Tibial nerve (tissue), 4 donors: ENCODE measurements at regions not wholly inside any gene's neighbourhood (a gene's known extent, or its start where the extent isn't known, plus 50 kb on each side); places are given as distances from the start of the nearest gene placed in this dataset.

Experiments used
- DNase-seq, 2 donors: peaks; one replicate each; pipeline ENCODE4 v3.0.0-alpha.2; 2019; ENCODE audit warnings: low spot score in 2 of 2
- H3K27ac ChIP-seq, 4 donors: fragments of 200-600 bp; sonication (generic) in 3 of 4; one replicate each; pipeline ENCODE4 v1.5.1; 2017 to 2019; ENCODE audit warnings: mild to moderate bottlenecking in 1 of 4
- H3K27me3 ChIP-seq, 2 donors: fragments of 200-600 bp; sonication (generic) in 1 of 2; one replicate each; pipeline versions ENCODE4 v1.5.1 to v1.6.0; 2017 to 2019
- H3K36me3 ChIP-seq, 3 donors: fragments of 200-600 bp; sonication (generic); one replicate each; pipeline ENCODE4 v1.5.1; 2018 to 2019
- H3K4me1 ChIP-seq, 4 donors: fragments of 200-600 bp; sonication (generic) in 3 of 4; one replicate each; pipeline ENCODE4 v1.5.1; 2017 to 2019
- H3K4me3 ChIP-seq, 4 donors: fragments of 200-600 bp; sonication (generic) in 3 of 4; one replicate each; pipeline ENCODE4 v1.5.1; 2017 to 2019; ENCODE audit warnings: mild to moderate bottlenecking in 1 of 4, moderate library complexity in 1 of 4
- H3K9me3 ChIP-seq, 4 donors: fragments of 200-600 bp; sonication (generic) in 3 of 4; one replicate each; pipeline ENCODE4 v1.5.1; 2017 to 2019
- CTCF ChIP-seq, 5 experiments: fragments of 200-600 bp in 3 of 5; fragments of 450-650 bp in 2 of 5; sonication (generic) in 3 of 5; IDR thresholded peaks; one replicate each; pipeline ENCODE4 v1.5.1; 2016 to 2019; ENCODE audit warnings: antibody characterized with exemption in 5 of 5, mild to moderate bottlenecking in 3 of 5, moderate library complexity in 2 of 5
- EP300 ChIP-seq, 2 donors: sonication (generic); formaldehyde crosslinking; IDR thresholded peaks; one replicate each; pipeline ENCODE4 v1.6.1; 2017; ENCODE audit warnings: antibody characterized with exemption in 2 of 2, mild to moderate bottlenecking in 1 of 2
- POLR2A ChIP-seq, 2 donors: fragments of 450-650 bp; IDR thresholded peaks; one replicate each; pipeline ENCODE4 v1.6.1; 2017; ENCODE audit warnings: antibody characterized with exemption in 2 of 2, mild to moderate bottlenecking in 2 of 2, moderate library complexity in 2 of 2
- WGBS, 2 donors: methylation state at CpG; one replicate each; pipeline ENCODE4 v1.1.5; 2018; 5-methylcytosine and 5-hydroxymethylcytosine counted together

GRCh38 chr18:60935041-60935910 lies 398.0 kb upstream of the CDH20 start:
- no peaks in the 10 kb centered on the region for H3K27me3 ChIP-seq
- H3K36me3 ChIP-seq, result no peaks in the 10 kb centered on the region
- H3K27ac ChIP-seq, result no peak overlapping the region
- no peak overlapping the region for H3K4me3 ChIP-seq
- DNase-seq, result no peak
- no peaks in the 10 kb centered on the region for H3K4me1 ChIP-seq
- 51 to 59% methylated on average over 5 of the region's 5 CpGs for WGBS, 2 donors
- no peaks in the 10 kb centered on the region for H3K9me3 ChIP-seq
- TF ChIP-seq EP300 (IDR thresholded peaks at IDR 0.05) (no peak), POLR2A (IDR thresholded peaks at IDR 0.05) (no peak), CTCF (IDR thresholded peaks at IDR 0.05) (no peak)

GRCh38 chr18:60936101-60936500 lies 397.1 kb upstream of the CDH20 start:
- Histone ChIP-seq H3K4me3 (no peak overlapping the region), H3K27ac (no peak overlapping the region), H3K27me3 (no peaks in the 10 kb centered on the region), H3K9me3 (no peaks in the 10 kb centered on the region), H3K36me3 (no peaks in the 10 kb centered on the region), H3K4me1 (no peaks in the 10 kb centered on the region)
- TF ChIP-seq POLR2A (IDR thresholded peaks at IDR 0.05) (no peak), EP300 (IDR thresholded peaks at IDR 0.05) (no peak), CTCF (IDR thresholded peaks at IDR 0.05) (no peak)
- DNase-seq, result no peak

- H3K4me3 ChIP-seq, result no peak overlapping the region
- H3K27ac ChIP-seq, result no peak overlapping the region
- H3K36me3 ChIP-seq, result no peaks in the 10 kb centered on the region
- H3K9me3 ChIP-seq, result no peaks in the 10 kb centered on the region
- H3K4me1 ChIP-seq, result no peaks in the 10 kb centered on the region
- no peak for DNase-seq
- 87 to 88% methylated on average over 6 of the region's 6 CpGs for WGBS, 2 donors
- TF ChIP-seq EP300 (IDR thresholded peaks at IDR 0.05), result no peak
- no peak for TF ChIP-seq POLR2A (IDR thresholded peaks at IDR 0.05)
- no peak for TF ChIP-seq CTCF (IDR thresholded peaks at IDR 0.05)
- no peaks in the 10 kb centered on the region for H3K27me3 ChIP-seq
These were observed 389.9 kb upstream of the CDH20 start for GRCh38 chr18:60943297-60943696.

- Histone ChIP-seq H3K27me3 (no peaks in the 10 kb centered on the region), H3K4me1 (no peaks in the 10 kb centered on the region), H3K9me3 (no peaks in the 10 kb centered on the region), H3K4me3 (no peak overlapping the region), H3K36me3 (no peaks in the 10 kb centered on the region), H3K27ac (no peak overlapping the region)
- no peak for DNase-seq
- 59 to 61% methylated on average over 2 of the region's 2 CpGs for WGBS, 2 donors
- no peak for TF ChIP-seq POLR2A (IDR thresholded peaks at IDR 0.05)
- TF ChIP-seq CTCF (IDR thresholded peaks at IDR 0.05), result no peak
- no peak for TF ChIP-seq EP300 (IDR thresholded peaks at IDR 0.05)
These were observed 382.6 kb upstream of the CDH20 start for GRCh38 chr18:60950634-60951033.

- TF ChIP-seq CTCF (IDR thresholded peaks at IDR 0.05) (no peak), EP300 (IDR thresholded peaks at IDR 0.05) (no peak), POLR2A (IDR thresholded peaks at IDR 0.05) (no peak)
- no peaks in the 10 kb centered on the region for H3K36me3 ChIP-seq
- WGBS, 2 donors, result 93 to 95% methylated on average over 2 of the region's 2 CpGs
- DNase-seq, result no peak
- no peak overlapping the region for H3K4me3 ChIP-seq
- H3K27me3 ChIP-seq, result no peaks in the 10 kb centered on the region
- H3K4me1 ChIP-seq, result no peaks in the 10 kb centered on the region
- no peaks in the 10 kb centered on the region for H3K9me3 ChIP-seq
- no peak overlapping the region for H3K27ac ChIP-seq
These were observed 382.1 kb upstream of the CDH20 start for GRCh38 chr18:60951091-60951490.
